ENCODE measurements at regions not wholly inside any gene's neighbourhood (a gene's known extent, or its start where the extent isn't known, plus 50 kb on each side); places are given as distances from the start of the nearest gene placed in this dataset.
"Not testable (repeated sequence)": the region's sequence is repeated elsewhere in the genome, so short reads cannot be mapped to it uniquely, and the experiment has no call there.

- no peak for DNase-seq (ENCODE audit: low spot score)
These were observed 347.5 kb downstream of the METTL4 start for GRCh38 chr18:2223849-2224248.

GRCh38 chr18:2236232-2236631 is 335.1 kb downstream of the METTL4 start:
- no peak for DNase-seq (ENCODE audit: low spot score)

GRCh38 chr18:2237706-2238105 is 333.6 kb downstream of the METTL4 start:
- no peak for DNase-seq (ENCODE audit: low spot score)

- no peak for DNase-seq (ENCODE audit: low spot score)
These were observed 331.0 kb downstream of the METTL4 start for GRCh38 chr18:2240311-2240705.

GRCh38 chr18:2244641-2245040 is 326.7 kb downstream of the METTL4 start:
- no peak for DNase-seq (ENCODE audit: low spot score)

- not testable (repeated sequence) for DNase-seq (ENCODE audit: low spot score)
These were observed 324.2 kb downstream of the METTL4 start for GRCh38 chr18:2247101-2247500.

- no peak for DNase-seq (ENCODE audit: low spot score)
These were observed 316.3 kb downstream of the METTL4 start for GRCh38 chr18:2254977-2255376.

GRCh38 chr18:2256577-2256976 is 314.7 kb downstream of the METTL4 start:
- no peak for DNase-seq (ENCODE audit: low spot score)

- no peak for DNase-seq (ENCODE audit: low spot score)
These were observed 312.4 kb downstream of the METTL4 start for GRCh38 chr18:2258954-2259353.

GRCh38 chr18:2263303-2263890 is 307.9 kb downstream of the METTL4 start:
- DNase-seq (ENCODE audit: low spot score) = no peak

GRCh38 chr18:2274613-2275012 is 296.7 kb downstream of the METTL4 start:
- no peak for DNase-seq (ENCODE audit: low spot score)

GRCh38 chr18:2281086-2281485 is 290.2 kb downstream of the METTL4 start:
- DNase-seq (ENCODE audit: low spot score) = no peak

- DNase-seq (ENCODE audit: low spot score) = no peak
These were observed 289.6 kb downstream of the METTL4 start for GRCh38 chr18:2281523-2282199.

GRCh38 chr18:2293109-2293839 is 278.0 kb downstream of the METTL4 start:
- no peak for DNase-seq (ENCODE audit: low spot score)

GRCh38 chr18:2301316-2301715 is 270.0 kb downstream of the METTL4 start:
- no peak for DNase-seq (ENCODE audit: low spot score)

- DNase-seq (ENCODE audit: low spot score) = no peak
These were observed 269.3 kb downstream of the METTL4 start for GRCh38 chr18:2302012-2302411.

- DNase-seq (ENCODE audit: low spot score) = no peak
These were observed 268.4 kb downstream of the METTL4 start for GRCh38 chr18:2302628-2303516.

- DNase-seq (ENCODE audit: low spot score) = no peak
These were observed 267.6 kb downstream of the METTL4 start for GRCh38 chr18:2303517-2304238.

- no peak for DNase-seq (ENCODE audit: low spot score)
These were observed 266.7 kb downstream of the METTL4 start for GRCh38 chr18:2304378-2305175.

- no peak for DNase-seq (ENCODE audit: low spot score)
These were observed 264.7 kb downstream of the METTL4 start for GRCh38 chr18:2306606-2307005.

- DNase-seq (ENCODE audit: low spot score) = no peak
These were observed 260.4 kb downstream of the METTL4 start for GRCh38 chr18:2310886-2311285.

All from hematopoietic multipotent progenitor cell treated with erythropoietin and hydrocortisone succinate and interleukin-3 and kit ligand, for 17 days (in vitro differentiated cells).